Vagina (tissue), 2 donors: ENCODE measurements at regions not wholly inside any gene's neighbourhood (a gene's known extent, or its start where the extent isn't known, plus 50 kb on each side); places are given as distances from the start of the nearest gene placed in this dataset.

Experiments used
- DNase-seq, 2 donors: peaks; one replicate each; pipeline ENCODE4 v3.0.0-alpha.2; 2017; ENCODE audit errors: extremely low spot score in 2 of 2
- H3K27ac ChIP-seq: fragments of 200-600 bp; sonication (generic); one replicate; pipeline ENCODE4 v1.5.1; 2019
- H3K27me3 ChIP-seq: fragments of 200-600 bp; sonication (generic); one replicate; pipeline ENCODE4 v1.5.1; 2019
- H3K36me3 ChIP-seq, 2 donors: fragments of 200-600 bp; sonication (generic); one replicate each; pipeline ENCODE4 v1.5.1; 2017 to 2019
- H3K4me1 ChIP-seq: fragments of 200-600 bp; sonication (generic); one replicate; pipeline ENCODE4 v1.5.1; 2019
- H3K4me3 ChIP-seq, 2 donors: fragments of 200-600 bp; sonication (generic); 1 replicate in 1 of 2; 2 replicates in 1 of 2; pipeline ENCODE4 v1.5.1; 2016 to 2019
- H3K9me3 ChIP-seq: fragments of 200-600 bp; sonication (generic); one replicate; pipeline ENCODE4 v1.5.1; 2019
- POLR2A ChIP-seq, 2 donors: fragments of 450-650 bp; IDR thresholded peaks; one replicate each; pipeline ENCODE4 v1.6.1; 2017; ENCODE audit warnings: antibody characterized with exemption in 2 of 2, mild to moderate bottlenecking in 2 of 2, moderate library complexity in 2 of 2
- POLR2AphosphoS5 ChIP-seq, 2 donors: sonication (generic); formaldehyde crosslinking; IDR thresholded peaks; one replicate each; pipeline ENCODE4 v1.9.0; 2017; ENCODE audit warnings: antibody characterized with exemption in 2 of 2, mild to moderate bottlenecking in 2 of 2, low read depth in 1 of 2; ENCODE audit not compliant: insufficient read depth in 1 of 2
- intact Hi-C: fragments of 100-400 bp; cut with DNase I; formaldehyde crosslinking; loops from one replicate; pipeline ENCODE4 v1.15.1; 2023
- TF ChIP-seq, protein P1 (sequence below), 3 experiments: fragments of 450-650 bp in 2 of 3; fragments of 200-600 bp in 1 of 3; sonication (generic) in 1 of 3; IDR thresholded peaks; one replicate each; pipeline ENCODE4 v1.5.1; 2017 to 2019; ENCODE audit warnings: antibody characterized with exemption in 3 of 3, mild to moderate bottlenecking in 2 of 3, moderate library complexity in 2 of 3

DNA sequence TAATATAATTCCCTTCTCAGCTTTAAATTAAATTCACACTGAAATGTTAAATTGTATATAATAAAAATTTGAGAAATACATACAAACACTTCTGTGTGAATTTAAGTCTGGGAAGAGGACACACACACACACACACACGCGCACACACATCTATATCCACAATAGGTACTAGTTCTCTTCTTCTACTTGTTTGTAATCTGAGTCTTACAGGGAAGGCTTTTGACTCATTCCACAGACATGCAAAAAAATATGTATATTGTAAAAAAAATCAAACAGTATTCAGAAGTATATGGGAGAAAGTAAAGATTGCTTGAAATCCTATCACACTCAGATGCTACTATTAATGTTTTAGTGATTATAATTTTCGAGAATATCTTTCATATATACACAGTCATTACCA, 276.2 kb downstream of the MDFIC start:
- no peak overlapping the region for H3K27ac ChIP-seq
- no peaks in the 10 kb centered on the region for H3K27me3 ChIP-seq
- no peak for DNase-seq
- H3K36me3 ChIP-seq = no peaks in the 10 kb centered on the region
- intact Hi-C loops = no loop called here
- H3K9me3 ChIP-seq = no peaks in the 10 kb centered on the region
- no peak overlapping the region for H3K4me3 ChIP-seq
- TF ChIP-seq POLR2A (IDR thresholded peaks at IDR 0.05) = no peak
- TF ChIP-seq, protein P1, sequence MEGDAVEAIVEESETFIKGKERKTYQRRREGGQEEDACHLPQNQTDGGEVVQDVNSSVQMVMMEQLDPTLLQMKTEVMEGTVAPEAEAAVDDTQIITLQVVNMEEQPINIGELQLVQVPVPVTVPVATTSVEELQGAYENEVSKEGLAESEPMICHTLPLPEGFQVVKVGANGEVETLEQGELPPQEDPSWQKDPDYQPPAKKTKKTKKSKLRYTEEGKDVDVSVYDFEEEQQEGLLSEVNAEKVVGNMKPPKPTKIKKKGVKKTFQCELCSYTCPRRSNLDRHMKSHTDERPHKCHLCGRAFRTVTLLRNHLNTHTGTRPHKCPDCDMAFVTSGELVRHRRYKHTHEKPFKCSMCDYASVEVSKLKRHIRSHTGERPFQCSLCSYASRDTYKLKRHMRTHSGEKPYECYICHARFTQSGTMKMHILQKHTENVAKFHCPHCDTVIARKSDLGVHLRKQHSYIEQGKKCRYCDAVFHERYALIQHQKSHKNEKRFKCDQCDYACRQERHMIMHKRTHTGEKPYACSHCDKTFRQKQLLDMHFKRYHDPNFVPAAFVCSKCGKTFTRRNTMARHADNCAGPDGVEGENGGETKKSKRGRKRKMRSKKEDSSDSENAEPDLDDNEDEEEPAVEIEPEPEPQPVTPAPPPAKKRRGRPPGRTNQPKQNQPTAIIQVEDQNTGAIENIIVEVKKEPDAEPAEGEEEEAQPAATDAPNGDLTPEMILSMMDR (IDR thresholded peaks at IDR 0.05) = no peak
- no peak for TF ChIP-seq POLR2AphosphoS5 (IDR thresholded peaks at IDR 0.05; ENCODE audit: insufficient read depth in 1 of 2, low read depth in 1 of 2)
- no peaks in the 10 kb centered on the region for H3K4me1 ChIP-seq

DNA sequence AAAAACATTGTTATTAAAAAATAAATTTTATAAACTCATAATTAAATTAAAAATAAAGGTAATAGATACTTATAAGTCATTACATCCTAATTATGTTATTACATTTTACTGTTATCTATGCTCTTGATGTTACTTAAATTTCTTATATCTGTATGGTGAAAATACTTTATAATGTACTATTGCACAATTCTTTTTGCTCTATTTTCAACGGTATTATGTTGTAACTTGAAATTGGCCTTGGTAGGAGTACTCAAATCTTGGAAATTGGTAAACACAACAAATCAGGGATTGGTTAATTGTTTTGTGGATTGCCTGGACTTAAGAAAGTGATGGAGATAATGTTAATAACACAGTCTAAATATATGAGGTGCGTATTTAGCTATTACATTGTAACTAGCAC, 273.3 kb downstream of the MDFIC start:
- no peaks in the 10 kb centered on the region for H3K27me3 ChIP-seq
- no peaks in the 10 kb centered on the region for H3K9me3 ChIP-seq
- H3K4me3 ChIP-seq = no peak overlapping the region
- H3K4me1 ChIP-seq = no peaks in the 10 kb centered on the region
- TF ChIP-seq POLR2A (IDR thresholded peaks at IDR 0.05) (no peak), POLR2AphosphoS5 (IDR thresholded peaks at IDR 0.05; ENCODE audit: insufficient read depth in 1 of 2, low read depth in 1 of 2) (no peak)
- TF ChIP-seq, protein P1 (IDR thresholded peaks at IDR 0.05) = no peak
- no peaks in the 10 kb centered on the region for H3K36me3 ChIP-seq
- intact Hi-C loops = no loop called here
- DNase-seq = no peak
- H3K27ac ChIP-seq = no peak overlapping the region

DNA sequence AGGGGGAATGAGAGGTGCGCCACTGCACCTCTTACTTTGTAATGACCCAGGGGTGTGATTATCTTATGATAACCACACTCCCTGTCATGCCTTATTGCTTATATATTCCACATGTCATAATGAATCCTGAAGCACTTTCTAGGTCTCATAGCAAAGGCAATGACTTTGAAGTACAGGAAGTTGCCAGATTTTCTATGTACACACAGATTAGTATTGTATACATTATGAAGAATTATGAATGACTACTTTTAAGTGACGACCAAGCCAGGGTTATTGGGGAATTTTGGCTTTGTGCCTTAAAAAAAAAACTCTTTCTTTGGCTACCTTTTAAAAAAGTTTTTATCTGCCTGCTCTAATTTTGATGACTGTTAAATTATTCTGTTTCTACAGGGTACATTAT, 269.6 kb downstream of the MDFIC start:
- TF ChIP-seq POLR2AphosphoS5 (IDR thresholded peaks at IDR 0.05; ENCODE audit: insufficient read depth in 1 of 2, low read depth in 1 of 2) (no peak), POLR2A (IDR thresholded peaks at IDR 0.05) (no peak)
- TF ChIP-seq, protein P1 (IDR thresholded peaks at IDR 0.05) = no peak
- no peak overlapping the region for H3K27ac ChIP-seq
- no peaks in the 10 kb centered on the region for H3K4me1 ChIP-seq
- DNase-seq = no peak
- no peaks in the 10 kb centered on the region for H3K9me3 ChIP-seq
- intact Hi-C loops = no loop called here
- no peaks in the 10 kb centered on the region for H3K27me3 ChIP-seq
- no peaks in the 10 kb centered on the region for H3K36me3 ChIP-seq
- H3K4me3 ChIP-seq = no peak overlapping the region

DNA sequence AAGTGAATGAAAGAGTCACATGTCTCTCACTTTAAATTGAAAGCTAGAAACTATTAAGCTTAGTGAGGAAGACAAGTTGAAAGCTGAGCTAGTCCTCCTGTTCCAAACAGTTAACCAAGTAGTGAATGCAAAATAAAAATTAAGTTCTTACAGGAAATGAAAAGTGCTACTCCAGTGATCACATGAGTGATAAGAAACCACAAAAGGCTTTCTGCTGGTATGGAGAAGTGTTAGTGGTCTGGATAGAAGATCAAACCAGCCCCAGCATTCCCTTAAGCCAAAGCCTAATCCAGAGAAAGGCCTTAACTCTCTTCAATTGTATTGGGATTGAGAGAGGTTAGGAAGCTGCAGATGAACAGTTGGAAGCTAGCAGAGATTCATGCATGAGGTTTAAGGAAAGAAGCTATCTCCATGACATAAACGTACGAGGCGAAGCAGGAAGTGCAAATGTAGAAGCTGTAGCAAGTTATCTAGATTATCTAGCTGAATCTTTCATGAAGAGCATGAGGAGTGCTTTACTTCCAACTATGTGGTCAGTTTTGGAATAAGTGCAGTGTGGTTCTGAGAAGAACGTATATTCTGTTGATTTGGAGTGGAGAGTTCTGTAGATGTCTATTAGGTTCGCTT, 261.6 kb downstream of the MDFIC start:
- Histone ChIP-seq H3K9me3 (no peaks in the 10 kb centered on the region), H3K4me1 (no peaks in the 10 kb centered on the region), H3K27me3 (no peaks in the 10 kb centered on the region), H3K27ac (no peak overlapping the region), H3K36me3 (no peaks in the 10 kb centered on the region), H3K4me3 (no peak overlapping the region)
- intact Hi-C loops = no loop called here
- DNase-seq = no peak
- TF ChIP-seq POLR2A (IDR thresholded peaks at IDR 0.05) = no peak

DNA sequence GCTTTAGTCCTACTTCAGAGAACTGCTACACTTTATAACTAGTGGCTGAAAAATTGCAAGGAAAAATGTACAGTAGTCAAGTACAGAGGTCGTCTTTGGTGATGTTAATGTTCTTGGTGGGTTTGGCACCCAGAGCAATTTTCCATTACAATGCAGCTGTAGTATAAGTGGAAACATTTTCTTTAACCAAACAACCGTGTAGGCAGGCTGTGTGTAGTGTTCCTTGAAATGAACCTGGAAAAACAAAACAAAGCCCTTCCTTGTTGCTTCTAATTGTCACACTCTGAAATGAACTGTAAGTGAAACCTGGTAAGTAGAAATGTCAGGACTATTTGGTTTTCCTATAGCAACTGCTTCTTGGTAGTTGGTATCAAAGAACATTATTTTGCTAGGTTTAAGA, 256.9 kb downstream of the MDFIC start:
- TF ChIP-seq, protein P1 (IDR thresholded peaks at IDR 0.05) = no peak
- TF ChIP-seq POLR2A (IDR thresholded peaks at IDR 0.05) (no peak), POLR2AphosphoS5 (IDR thresholded peaks at IDR 0.05; ENCODE audit: insufficient read depth in 1 of 2, low read depth in 1 of 2) (no peak)
- Histone ChIP-seq H3K4me1 (no peaks in the 10 kb centered on the region), H3K27ac (no peak overlapping the region), H3K9me3 (no peaks in the 10 kb centered on the region), H3K4me3 (no peak overlapping the region), H3K36me3 (no peaks in the 10 kb centered on the region), H3K27me3 (no peaks in the 10 kb centered on the region)
- no peak for DNase-seq
- intact Hi-C loops = no loop called here
